ENCODE measurements at regions not wholly inside any gene's neighbourhood (a gene's known extent, or its start where the extent isn't known, plus 50 kb on each side); places are given as distances from the start of the nearest gene placed in this dataset.

GRCh38 chr2:217636991-217637561, 365.7 kb downstream of the TNS1 start:
- Histone ChIP-seq H3K36me3 (ENCODE audit: control insufficient read depth, insufficient read depth, low read length) (no peaks in the 10 kb centered on the region), H3K27me3 (replicated peaks; ENCODE audit: control insufficient read depth, insufficient read depth, low read length, poor library complexity, severe bottlenecking) (no peaks in the 10 kb centered on the region), H3K9me3 (ENCODE audit: control insufficient read depth, low read length) (no peaks in the 10 kb centered on the region), H3K4me3 (ENCODE audit: insufficient read depth, low read depth, low read length, poor library complexity, severe bottlenecking) (no peak overlapping the region), H3K4me1 (ENCODE audit: control insufficient read depth, insufficient read depth, low read length, poor library complexity, severe bottlenecking) (no peaks in the 10 kb centered on the region), H3K27ac (ENCODE audit: insufficient read depth, low read length, poor library complexity, severe bottlenecking) (no peak overlapping the region)
- no peak for DNase-seq

DNA sequence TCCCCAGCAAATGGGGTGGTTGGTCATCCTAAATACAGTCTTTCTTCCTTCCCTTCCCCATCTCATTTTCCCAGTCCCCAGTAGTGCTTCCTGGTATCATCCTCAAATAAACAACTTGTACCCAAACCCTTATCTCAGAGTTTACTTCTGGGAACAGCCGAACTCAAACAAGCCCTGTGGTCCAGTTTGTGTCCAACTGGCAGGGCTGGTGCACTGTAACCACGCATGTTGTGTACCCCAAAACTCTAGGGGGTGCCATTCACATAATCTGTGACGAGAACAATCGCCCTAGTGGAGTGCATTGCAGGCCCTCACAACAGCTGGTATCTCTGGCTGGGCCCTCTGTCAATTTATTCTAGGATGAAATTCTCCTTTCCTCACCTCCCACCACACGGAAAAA, 366.2 kb downstream of the TNS1 start:
- H3K9me3 ChIP-seq (ENCODE audit: control insufficient read depth, low read length) = no peaks in the 10 kb centered on the region
- no peaks in the 10 kb centered on the region for H3K4me1 ChIP-seq (ENCODE audit: control insufficient read depth, insufficient read depth, low read length, poor library complexity, severe bottlenecking)
- no peaks in the 10 kb centered on the region for H3K36me3 ChIP-seq (ENCODE audit: control insufficient read depth, insufficient read depth, low read length)
- H3K27me3 ChIP-seq (replicated peaks; ENCODE audit: control insufficient read depth, insufficient read depth, low read length, poor library complexity, severe bottlenecking) = no peaks in the 10 kb centered on the region
- DNase-seq = no peak
- H3K27ac ChIP-seq (ENCODE audit: insufficient read depth, low read length, poor library complexity, severe bottlenecking) = no peak overlapping the region
- H3K4me3 ChIP-seq (ENCODE audit: insufficient read depth, low read depth, low read length, poor library complexity, severe bottlenecking) = no peak overlapping the region

- no peaks in the 10 kb centered on the region for H3K36me3 ChIP-seq (ENCODE audit: control insufficient read depth, insufficient read depth, low read length)
- H3K4me1 ChIP-seq (ENCODE audit: control insufficient read depth, insufficient read depth, low read length, poor library complexity, severe bottlenecking) = no peaks in the 10 kb centered on the region
- no peak for DNase-seq
- no peaks in the 10 kb centered on the region for H3K9me3 ChIP-seq (ENCODE audit: control insufficient read depth, low read length)
- H3K27ac ChIP-seq (ENCODE audit: insufficient read depth, low read length, poor library complexity, severe bottlenecking) = no peak overlapping the region
- H3K4me3 ChIP-seq (ENCODE audit: insufficient read depth, low read depth, low read length, poor library complexity, severe bottlenecking) = no peak overlapping the region
- no peaks in the 10 kb centered on the region for H3K27me3 ChIP-seq (replicated peaks; ENCODE audit: control insufficient read depth, insufficient read depth, low read length, poor library complexity, severe bottlenecking)
Observed at GRCh38 chr2:217634871-217635270, 367.9 kb downstream of the TNS1 start.

GRCh38 chr2:217632043-217632442, 370.8 kb downstream of the TNS1 start:
- Histone ChIP-seq H3K27me3 (replicated peaks; ENCODE audit: control insufficient read depth, insufficient read depth, low read length, poor library complexity, severe bottlenecking) (no peaks in the 10 kb centered on the region), H3K36me3 (ENCODE audit: control insufficient read depth, insufficient read depth, low read length) (no peaks in the 10 kb centered on the region)

DNA sequence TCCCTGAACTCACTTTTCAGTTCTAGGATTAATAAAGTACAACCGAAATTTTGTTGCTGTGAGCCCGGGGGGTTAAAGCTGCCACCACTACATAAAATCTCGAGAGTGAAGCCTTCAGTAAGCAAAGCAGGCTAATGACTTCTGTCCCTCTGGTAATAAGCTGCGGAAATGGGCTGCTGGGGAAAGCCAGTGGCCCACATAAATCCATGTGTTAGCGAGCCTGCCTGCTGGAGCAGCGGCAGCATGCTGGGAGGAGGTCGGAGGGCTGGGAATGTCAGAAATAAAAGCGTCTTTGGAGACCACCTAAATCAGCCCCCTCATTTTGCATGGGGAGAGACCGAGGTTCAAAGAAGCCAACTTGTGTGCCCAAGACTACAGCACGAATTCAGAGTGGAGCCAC, 371.7 kb downstream of the TNS1 start:
- no peaks in the 10 kb centered on the region for H3K27me3 ChIP-seq (replicated peaks; ENCODE audit: control insufficient read depth, insufficient read depth, low read length, poor library complexity, severe bottlenecking)
- no peak overlapping the region for H3K27ac ChIP-seq (ENCODE audit: insufficient read depth, low read length, poor library complexity, severe bottlenecking)
- H3K4me3 ChIP-seq (ENCODE audit: insufficient read depth, low read depth, low read length, poor library complexity, severe bottlenecking) = no peak overlapping the region
- no peaks in the 10 kb centered on the region for H3K4me1 ChIP-seq (ENCODE audit: control insufficient read depth, insufficient read depth, low read length, poor library complexity, severe bottlenecking)
- no peaks in the 10 kb centered on the region for H3K9me3 ChIP-seq (ENCODE audit: control insufficient read depth, low read length)
- H3K36me3 ChIP-seq (ENCODE audit: control insufficient read depth, insufficient read depth, low read length) = no peaks in the 10 kb centered on the region
- no peak for DNase-seq

More at GRCh38 chr2:217632043-217632442, 370.8 kb downstream of the TNS1 start:
- H3K27ac ChIP-seq (ENCODE audit: insufficient read depth, low read length, poor library complexity, severe bottlenecking) = no peak overlapping the region
- H3K4me1 ChIP-seq (ENCODE audit: control insufficient read depth, insufficient read depth, low read length, poor library complexity, severe bottlenecking) = no peaks in the 10 kb centered on the region
- no peak for DNase-seq
- H3K4me3 ChIP-seq (ENCODE audit: insufficient read depth, low read depth, low read length, poor library complexity, severe bottlenecking) = no peak overlapping the region
- H3K9me3 ChIP-seq (ENCODE audit: control insufficient read depth, low read length) = no peaks in the 10 kb centered on the region

GRCh38 chr2:217629347-217629746, 373.4 kb downstream of the TNS1 start:
- Histone ChIP-seq H3K4me3 (ENCODE audit: insufficient read depth, low read depth, low read length, poor library complexity, severe bottlenecking) (no peak overlapping the region), H3K9me3 (ENCODE audit: control insufficient read depth, low read length) (no peaks in the 10 kb centered on the region), H3K27ac (ENCODE audit: insufficient read depth, low read length, poor library complexity, severe bottlenecking) (no peak overlapping the region), H3K4me1 (ENCODE audit: control insufficient read depth, insufficient read depth, low read length, poor library complexity, severe bottlenecking) (no peaks in the 10 kb centered on the region), H3K36me3 (ENCODE audit: control insufficient read depth, insufficient read depth, low read length) (no peaks in the 10 kb centered on the region), H3K27me3 (replicated peaks; ENCODE audit: control insufficient read depth, insufficient read depth, low read length, poor library complexity, severe bottlenecking) (no peaks in the 10 kb centered on the region)
- no peak for DNase-seq

DNA sequence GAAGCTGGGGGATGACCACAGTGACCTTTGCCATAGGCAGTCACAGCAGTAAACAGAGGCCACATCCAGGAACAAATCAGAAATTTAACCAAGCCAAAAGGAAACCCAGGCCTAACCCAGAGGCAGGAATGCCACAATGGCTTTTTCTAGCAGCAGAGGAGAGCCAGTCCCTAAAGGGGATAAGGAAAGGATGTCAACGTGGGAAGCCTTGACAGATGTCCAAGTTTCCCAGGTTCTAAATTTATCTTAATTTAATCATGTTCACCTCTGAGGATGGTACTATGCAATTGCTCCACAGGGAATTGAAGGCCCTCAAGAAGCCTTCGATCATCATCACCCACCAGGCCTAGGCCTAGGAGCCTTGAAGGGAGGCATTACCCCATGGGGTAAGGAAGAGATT, 374.7 kb downstream of the TNS1 start:
- Histone ChIP-seq H3K4me3 (ENCODE audit: insufficient read depth, low read depth, low read length, poor library complexity, severe bottlenecking) (no peak overlapping the region), H3K27ac (ENCODE audit: insufficient read depth, low read length, poor library complexity, severe bottlenecking) (no peak overlapping the region), H3K9me3 (ENCODE audit: control insufficient read depth, low read length) (no peaks in the 10 kb centered on the region), H3K4me1 (ENCODE audit: control insufficient read depth, insufficient read depth, low read length, poor library complexity, severe bottlenecking) (no peaks in the 10 kb centered on the region), H3K27me3 (replicated peaks; ENCODE audit: control insufficient read depth, insufficient read depth, low read length, poor library complexity, severe bottlenecking) (no peaks in the 10 kb centered on the region), H3K36me3 (ENCODE audit: control insufficient read depth, insufficient read depth, low read length) (no peaks in the 10 kb centered on the region)
- no peak for DNase-seq

GRCh38 chr2:217626926-217627325, 375.9 kb downstream of the TNS1 start:
- H3K4me1 ChIP-seq (ENCODE audit: control insufficient read depth, insufficient read depth, low read length, poor library complexity, severe bottlenecking) = no peaks in the 10 kb centered on the region

DNA sequence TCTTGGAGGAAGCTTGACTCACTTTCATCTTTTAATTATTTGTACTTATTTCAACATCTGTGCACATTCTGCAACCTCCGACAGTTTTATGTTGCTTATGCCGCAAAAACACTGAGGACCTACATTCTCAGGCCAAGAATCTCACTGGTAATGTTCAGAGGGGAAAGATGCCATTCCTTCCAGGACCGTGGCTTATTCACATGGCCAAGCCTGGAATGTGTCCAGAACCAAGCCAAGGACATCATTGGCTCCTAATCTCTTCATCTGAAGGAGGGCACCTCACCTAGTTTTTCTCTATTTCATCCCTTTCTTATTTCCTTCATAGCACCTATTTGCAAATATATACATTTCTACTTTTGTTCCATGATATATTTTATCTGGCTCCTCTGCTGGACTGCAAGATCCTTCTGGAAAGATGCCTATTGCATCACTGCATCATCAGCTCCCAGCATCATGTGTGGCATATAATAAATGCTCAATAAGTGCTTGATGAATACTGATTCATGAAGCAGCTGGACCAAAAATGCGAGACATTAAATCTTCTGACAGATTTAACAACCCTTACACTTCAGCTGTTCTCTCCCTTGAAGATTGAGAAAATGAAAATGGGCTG, 377.1 kb downstream of the TNS1 start:
- DNase-seq = no peak

More at GRCh38 chr2:217626926-217627325, 375.9 kb downstream of the TNS1 start:
- no peaks in the 10 kb centered on the region for H3K36me3 ChIP-seq (ENCODE audit: control insufficient read depth, insufficient read depth, low read length)
- no peaks in the 10 kb centered on the region for H3K27me3 ChIP-seq (replicated peaks; ENCODE audit: control insufficient read depth, insufficient read depth, low read length, poor library complexity, severe bottlenecking)
- no peak overlapping the region for H3K4me3 ChIP-seq (ENCODE audit: insufficient read depth, low read depth, low read length, poor library complexity, severe bottlenecking)
- no peak overlapping the region for H3K27ac ChIP-seq (ENCODE audit: insufficient read depth, low read length, poor library complexity, severe bottlenecking)
- DNase-seq = no peak
- no peaks in the 10 kb centered on the region for H3K9me3 ChIP-seq (ENCODE audit: control insufficient read depth, low read length)

DNA sequence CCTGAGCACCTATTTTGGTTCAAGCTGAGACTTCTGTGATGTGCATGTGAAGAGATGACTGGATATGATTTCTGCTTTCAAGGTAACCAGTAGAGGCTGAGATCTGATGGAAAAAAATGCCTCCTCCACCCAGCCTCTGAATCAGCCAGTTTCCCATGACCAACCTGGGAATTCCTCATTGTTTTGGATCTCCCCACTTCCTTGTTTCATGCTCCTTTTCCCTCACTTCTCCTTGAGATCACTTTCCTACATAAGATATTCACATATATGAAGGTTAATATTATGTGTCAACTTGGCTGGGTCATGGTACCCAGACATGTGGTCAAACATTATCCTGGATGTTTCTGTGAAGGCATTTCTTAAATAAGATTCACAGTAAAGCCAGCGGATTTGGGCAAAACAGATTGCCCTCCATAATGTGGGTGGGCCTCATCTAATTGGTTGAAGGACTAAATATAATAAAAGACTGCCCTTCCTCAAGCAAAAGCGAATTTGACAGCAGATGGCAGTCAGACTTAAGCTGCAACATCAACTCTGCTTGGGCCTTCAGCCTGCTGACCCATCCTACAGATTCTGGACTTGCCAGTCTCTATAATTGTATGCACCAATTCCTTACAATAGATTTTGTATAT, 379.4 kb downstream of the TNS1 start:
- DNase-seq = no peak
- no peak overlapping the region for H3K27ac ChIP-seq (ENCODE audit: insufficient read depth, low read length, poor library complexity, severe bottlenecking)
- H3K9me3 ChIP-seq (ENCODE audit: control insufficient read depth, low read length) = no peaks in the 10 kb centered on the region
- H3K36me3 ChIP-seq (ENCODE audit: control insufficient read depth, insufficient read depth, low read length) = no peaks in the 10 kb centered on the region
- no peak overlapping the region for H3K4me3 ChIP-seq (ENCODE audit: insufficient read depth, low read depth, low read length, poor library complexity, severe bottlenecking)
- H3K27me3 ChIP-seq (replicated peaks; ENCODE audit: control insufficient read depth, insufficient read depth, low read length, poor library complexity, severe bottlenecking) = no peaks in the 10 kb centered on the region
- H3K4me1 ChIP-seq (ENCODE audit: control insufficient read depth, insufficient read depth, low read length, poor library complexity, severe bottlenecking) = no peaks in the 10 kb centered on the region

More for the DNA sequence above, 377.1 kb downstream of the TNS1 start:
- Histone ChIP-seq H3K27ac (ENCODE audit: insufficient read depth, low read length, poor library complexity, severe bottlenecking) (no peak overlapping the region), H3K9me3 (ENCODE audit: control insufficient read depth, low read length) (no peaks in the 10 kb centered on the region), H3K4me1 (ENCODE audit: control insufficient read depth, insufficient read depth, low read length, poor library complexity, severe bottlenecking) (no peaks in the 10 kb centered on the region), H3K4me3 (ENCODE audit: insufficient read depth, low read depth, low read length, poor library complexity, severe bottlenecking) (no peak overlapping the region), H3K27me3 (replicated peaks; ENCODE audit: control insufficient read depth, insufficient read depth, low read length, poor library complexity, severe bottlenecking) (no peaks in the 10 kb centered on the region), H3K36me3 (ENCODE audit: control insufficient read depth, insufficient read depth, low read length) (no peaks in the 10 kb centered on the region)
